Stimulated activated naive CD8-positive, alpha-beta T cell treated with anti-CD3 and anti-CD28 coated beads, Interleukin-15, Interleukin-2, amounts not matched to agents 100 U/mL and 50 U/mL, for 24 hours (primary cell): ENCODE measurements at regions not wholly inside any gene's neighbourhood (a gene's known extent, or its start where the extent isn't known, plus 50 kb on each side); places are given as distances from the start of the nearest gene placed in this dataset.
A peak's percentile ranks its signal among the peaks of the same experiment; 100 is the strongest.
"Not testable (repeated sequence)": the region's sequence is repeated elsewhere in the genome, so short reads cannot be mapped to it uniquely, and the experiment has no call there.

ENCODE experiments used
- ATAC-seq: fragments of 150-1000 bp; cut with Tn5 transposase; one replicate; pipeline ENCODE4 v1.10.0; 2021
- DNase-seq: peaks from one replicate; pipeline ENCODE4 v3.0.0; 2021

DNA sequence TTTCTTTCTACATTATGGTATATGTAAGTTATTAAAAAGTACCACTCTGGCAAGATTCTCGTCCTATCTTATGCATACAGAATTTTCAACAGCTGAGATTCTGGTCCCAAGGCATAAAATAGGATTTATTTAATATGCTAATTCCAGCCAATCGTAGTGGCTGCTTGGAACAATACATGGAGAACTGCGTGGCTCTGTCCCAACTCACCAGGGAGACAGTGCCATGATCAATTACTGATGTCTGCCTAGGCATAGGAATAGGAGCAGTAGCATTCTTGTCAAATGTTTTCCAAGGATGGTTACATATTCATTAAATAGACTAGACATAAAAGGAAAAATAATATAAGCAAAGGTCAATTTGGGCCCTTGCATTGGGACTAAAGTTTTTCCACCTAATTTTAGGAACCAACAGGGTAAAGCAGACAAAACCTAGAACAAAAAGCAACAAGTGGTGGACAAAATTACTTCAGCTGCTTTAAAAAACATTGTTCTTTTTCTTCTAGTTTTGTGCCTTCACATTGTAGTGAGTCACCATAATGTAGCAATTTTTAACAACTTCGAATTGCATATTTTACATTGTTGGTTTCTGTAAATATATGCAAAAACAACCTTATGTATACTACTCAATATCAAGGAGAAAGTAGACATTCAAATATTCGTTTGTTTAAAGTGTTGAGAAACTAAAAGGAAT, 232.8 kb upstream of the ATP5MC3 start:
- ATAC-seq (no peak), DNase-seq (no peak)

DNA sequence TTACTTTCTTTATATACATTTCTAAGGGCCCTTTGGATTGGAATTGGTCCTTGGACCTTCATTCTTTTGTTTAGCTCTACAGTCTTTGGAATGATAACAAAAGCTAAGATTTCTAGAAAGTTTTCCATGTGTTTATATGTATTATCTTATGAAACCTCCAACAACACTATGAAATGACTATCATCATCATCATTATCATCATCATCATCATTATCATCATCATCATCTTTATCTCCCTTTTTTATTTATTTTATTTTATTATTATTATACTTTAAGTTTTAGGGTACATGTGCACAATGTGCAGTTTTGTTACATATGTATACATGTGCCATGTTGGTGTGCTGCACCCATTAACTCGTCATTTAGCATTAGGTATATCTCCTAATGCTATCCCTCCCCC, 229.4 kb upstream of the ATP5MC3 start:
- not testable (repeated sequence) for ATAC-seq, DNase-seq

DNA sequence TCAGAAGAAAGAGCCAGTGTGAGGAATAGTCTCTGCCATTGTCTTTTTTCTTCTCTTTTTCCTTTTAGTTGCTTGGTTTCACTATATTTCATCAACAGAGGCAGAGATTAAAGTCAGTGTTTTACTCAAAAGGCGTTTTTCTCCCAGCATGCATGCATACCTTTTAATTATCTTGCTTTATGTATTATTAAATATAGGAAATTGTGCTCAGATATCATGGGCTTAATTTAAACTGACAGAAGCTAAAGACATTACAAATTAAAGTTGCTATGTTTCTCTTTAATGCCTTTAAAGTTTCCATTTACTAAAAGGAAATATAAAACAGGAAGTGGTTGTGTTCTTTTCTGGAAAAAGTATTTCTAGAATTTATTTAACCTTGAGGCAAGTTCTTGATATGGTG, 223.3 kb upstream of the ATP5MC3 start:
- DNase-seq (no peak), ATAC-seq (no peak)

DNA sequence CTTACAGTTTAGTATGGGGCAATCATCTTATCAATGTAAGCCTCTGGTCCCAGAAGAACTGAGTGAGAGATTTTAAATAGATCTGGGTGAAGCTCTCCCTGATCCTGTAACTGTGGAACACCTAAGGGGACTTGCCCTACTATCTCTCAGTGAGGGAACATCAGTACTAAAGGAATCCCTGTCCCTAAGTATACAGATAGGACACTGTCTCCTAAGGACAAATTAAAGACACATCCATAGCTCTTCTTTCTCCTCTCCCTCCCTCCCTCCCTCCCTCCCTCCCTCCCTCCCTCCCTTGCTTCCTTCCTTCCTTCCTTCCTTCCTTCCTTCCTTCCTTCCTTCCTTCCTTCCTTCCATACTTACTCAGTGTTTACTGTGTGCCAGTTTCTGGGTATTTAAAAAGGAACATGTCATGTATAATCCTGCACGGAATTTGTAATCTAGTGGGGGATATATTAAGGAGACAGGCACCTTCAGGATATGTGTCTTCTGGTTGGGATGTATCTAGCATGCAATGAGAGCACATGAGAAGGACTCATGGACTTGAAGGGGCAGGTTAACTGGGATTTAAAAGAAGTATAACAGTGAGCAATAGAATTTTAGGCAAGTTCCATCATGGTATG, 222.2 kb upstream of the ATP5MC3 start:
- DNase-seq (no peak), ATAC-seq (no peak)

DNA sequence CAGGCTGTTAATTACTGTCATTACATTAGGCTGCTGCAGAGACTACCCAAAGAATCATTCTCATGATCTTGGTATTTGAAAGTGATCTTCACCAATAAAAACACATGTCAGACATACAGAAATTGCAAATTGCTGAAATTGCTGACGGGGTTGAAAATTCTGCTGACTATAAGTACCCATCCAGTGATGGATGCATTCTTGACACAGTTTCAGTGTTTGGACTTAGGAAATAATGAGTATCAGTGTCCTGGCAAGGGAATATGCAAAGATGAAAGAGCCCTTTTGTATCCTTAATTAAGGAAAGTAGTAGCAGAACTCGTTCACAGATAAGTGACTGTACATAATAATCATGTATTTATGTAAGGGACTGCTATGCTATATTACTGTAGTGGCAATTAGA, 221.1 kb upstream of the ATP5MC3 start:
- no peak for ATAC-seq
- DNase-seq: no peak

DNA sequence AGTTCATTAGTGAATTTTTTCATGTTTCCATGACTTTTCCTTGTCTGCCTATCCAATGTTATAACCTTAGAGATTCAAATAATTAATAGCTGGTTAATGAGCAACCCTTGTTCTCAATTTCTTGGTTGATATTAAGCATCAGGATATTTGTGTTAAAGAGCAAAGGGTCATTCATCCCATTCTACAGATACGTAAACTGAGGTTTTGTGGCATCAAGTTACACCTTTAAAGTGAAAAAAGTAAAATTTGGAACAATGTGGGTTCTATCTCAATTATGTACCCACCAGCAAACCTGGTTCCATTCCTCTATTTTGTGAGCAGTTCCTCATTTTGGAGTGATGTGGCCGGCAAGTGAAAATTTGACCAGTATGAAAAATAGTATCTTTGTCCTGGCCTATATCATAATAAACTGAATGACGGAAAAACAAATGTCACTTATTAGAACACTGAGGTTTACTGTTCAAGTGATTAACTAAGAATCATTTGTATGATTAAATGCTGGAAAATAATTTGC, 220.5 kb upstream of the ATP5MC3 start:
- no peak for DNase-seq
- ATAC-seq: no peak

DNA sequence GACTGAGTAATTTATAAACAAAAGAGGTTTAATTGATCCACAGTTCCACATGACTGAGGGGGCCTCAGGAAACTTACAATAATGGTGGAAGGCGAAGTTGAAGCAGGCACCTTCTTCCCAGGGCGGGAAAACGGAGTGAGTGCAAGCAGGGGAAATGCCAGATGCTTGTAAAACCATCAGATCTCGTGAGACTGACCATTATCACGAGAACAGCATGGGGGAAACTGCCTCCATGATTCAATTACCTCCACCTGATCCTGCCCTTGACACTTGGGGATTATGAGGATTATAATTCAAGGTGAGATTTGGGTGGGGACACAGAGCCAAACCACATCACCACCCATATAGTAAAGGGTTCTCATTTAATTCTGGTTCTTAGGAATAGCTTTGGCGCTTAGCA, 219.5 kb upstream of the ATP5MC3 start:
- ATAC-seq (no peak), DNase-seq (no peak)

DNA sequence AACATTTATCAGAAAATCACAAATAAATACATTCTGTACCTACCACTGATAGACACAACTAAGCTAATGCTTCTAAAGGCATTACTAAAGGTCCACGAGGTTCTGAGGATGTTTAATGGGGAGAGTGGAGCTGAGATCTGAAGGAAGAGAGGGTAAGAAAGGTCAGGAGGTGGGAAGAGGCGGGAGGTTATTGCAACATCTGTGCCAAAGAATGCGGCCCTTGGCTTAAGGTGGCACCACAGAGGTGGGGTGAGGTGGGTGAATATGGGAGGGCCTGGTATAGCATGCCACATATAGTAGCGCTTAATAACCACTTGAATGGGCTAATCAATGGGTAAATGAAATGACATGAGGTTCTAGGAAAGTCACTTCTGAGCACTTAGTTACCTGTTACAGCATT, 217.8 kb upstream of the ATP5MC3 start:
- no peak for DNase-seq
- ATAC-seq: no peak

DNA sequence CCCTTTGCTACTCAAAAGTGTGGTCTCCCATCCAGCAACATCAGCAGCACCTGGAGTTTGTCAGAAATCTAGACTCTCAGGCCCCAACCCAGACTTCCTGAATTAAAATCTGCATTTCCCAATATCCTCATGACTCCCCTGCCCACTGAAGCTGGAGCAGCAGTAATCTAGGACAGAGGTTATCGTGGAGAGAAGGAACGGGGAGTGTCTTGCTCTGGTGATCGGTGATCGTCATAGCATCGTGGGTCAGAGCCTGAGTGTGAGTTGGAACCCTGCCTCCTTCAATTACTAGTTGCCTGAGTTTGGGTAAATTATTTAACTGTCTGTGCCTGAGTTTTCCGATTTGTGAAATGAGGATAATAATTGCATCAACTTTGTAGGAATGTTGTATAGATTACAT, 217.3 kb upstream of the ATP5MC3 start:
- DNase-seq (no peak), ATAC-seq (no peak)

DNA sequence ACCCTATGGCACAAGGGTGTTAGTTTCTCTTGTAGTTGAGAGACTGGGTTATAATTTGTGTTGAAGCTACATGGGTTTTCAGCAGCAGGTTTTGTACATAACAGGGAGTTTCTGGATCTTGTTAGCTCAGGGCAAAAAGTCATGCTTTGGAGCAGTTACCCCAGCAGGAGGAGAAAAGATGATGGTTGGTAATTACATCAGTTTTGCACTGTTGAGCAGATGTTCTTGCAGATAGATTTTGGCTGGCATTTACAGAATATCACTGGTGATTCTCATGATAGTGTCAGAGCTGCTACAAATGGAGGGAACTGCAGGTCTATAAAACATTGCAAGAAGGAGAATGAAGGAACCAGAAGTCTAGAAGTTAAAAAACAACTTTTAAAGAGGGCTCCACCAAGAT, 215.2 kb upstream of the ATP5MC3 start:
- ATAC-seq: no peak

DNA sequence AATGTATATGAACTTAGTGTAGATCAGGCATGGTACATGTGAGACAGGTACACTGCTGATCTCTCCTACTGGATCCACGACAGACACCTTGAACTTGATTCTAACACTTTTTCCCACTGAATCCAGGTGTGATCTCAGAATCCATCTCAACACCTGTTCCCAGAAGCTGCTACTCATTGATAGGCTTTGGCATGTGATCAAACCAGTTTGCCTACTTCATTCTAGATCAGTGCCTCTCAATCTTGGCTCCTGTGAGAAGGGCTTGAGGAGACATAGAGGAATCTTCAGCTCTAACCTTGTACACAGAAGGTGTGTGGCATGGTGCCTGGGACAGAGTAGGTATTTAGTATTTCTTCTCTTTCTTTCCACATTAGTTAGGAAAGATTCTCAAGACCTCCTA, 212.3 kb upstream of the ATP5MC3 start:
- no peak for ATAC-seq

More for the DNA sequence above, 215.2 kb upstream of the ATP5MC3 start:
- no peak for DNase-seq

DNA sequence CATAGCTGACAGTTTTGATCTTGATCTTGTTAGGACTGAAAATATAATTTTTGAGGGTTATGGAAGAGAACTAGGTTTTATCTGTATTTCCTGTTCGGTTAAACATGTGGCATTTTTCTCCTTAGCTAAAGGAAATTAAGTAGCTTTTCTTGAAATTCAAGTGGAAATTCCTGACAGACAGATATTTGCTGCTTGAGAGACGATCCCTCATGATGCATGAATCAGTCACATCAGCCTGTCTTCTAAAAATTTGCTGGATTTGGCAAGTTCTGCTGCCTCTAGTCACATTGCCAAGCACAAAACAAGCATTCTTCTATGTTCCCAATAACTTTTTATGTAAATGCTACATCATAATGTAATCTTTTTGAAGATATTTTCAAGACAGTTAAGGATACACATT, 201.8 kb upstream of the ATP5MC3 start:
- DNase-seq (no peak), ATAC-seq (no peak)

More for the DNA sequence above, 212.3 kb upstream of the ATP5MC3 start:
- DNase-seq: no peak

DNA sequence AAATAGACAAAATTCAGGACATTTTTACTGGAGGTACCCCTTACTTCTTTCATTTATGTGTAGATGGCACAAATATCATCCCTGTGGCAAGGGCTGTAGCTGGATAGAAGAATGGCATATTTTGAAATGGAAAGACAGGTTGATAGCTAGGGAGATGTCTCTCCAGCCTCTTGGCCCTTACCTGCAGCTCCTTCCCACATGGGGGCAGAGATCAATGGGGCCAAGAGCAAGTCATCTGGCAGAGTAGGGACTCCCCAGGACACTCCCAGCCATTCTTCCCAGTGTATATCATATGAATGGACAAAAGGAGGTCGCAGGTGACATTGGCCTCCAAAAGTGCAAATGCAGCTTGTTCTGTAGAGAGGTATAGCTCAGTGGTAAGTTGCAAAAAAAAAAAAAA, 192.2 kb upstream of the ATP5MC3 start:
- ATAC-seq (no peak), DNase-seq (no peak)

DNA sequence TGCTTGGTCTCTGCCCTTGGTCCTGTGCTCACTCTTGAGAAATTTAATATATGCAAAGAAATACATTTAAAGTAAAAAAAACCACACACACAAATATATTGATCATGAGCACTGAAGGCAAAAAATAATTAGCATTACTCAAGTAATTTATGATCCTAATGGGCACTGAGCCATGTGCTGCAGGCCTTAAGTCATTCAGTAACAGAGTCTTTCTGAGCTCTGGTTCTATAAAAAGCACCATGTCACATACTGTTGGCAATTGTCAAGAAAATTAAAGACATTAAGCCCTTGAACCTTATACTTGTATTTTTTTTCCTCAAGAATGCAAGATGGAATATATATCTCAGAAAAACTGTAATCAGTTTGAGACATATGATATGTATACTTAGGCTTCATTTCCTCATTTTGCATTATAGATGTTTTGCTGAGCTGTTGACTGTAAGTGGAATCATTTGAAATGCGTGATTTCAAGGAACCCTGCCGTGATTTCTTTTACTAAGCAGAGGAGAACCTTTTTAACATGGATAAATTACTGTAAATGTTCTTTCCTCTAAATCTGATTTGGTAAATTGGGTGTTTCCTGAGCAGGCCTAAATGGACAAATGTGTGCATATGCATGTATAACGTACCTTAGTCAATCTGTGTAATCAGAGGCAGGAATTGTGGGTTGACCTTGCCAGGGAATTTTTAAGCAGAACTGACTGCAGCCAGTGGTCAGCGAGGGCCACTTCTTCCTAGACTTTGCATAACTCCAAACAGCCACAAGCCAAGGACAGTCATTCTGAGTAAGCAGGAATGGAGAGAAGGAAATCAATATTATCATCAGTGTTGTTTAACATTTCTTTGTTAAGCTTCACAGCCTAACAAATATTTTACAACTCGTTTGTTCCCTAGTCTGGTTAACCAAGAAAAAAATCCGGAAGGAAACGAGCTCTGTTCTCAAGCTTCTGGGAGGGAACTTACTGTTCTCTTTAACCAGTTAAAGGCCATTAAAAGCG, 191.5 kb upstream of the ATP5MC3 start:
- DNase-seq (no peak), ATAC-seq (no peak)

DNA sequence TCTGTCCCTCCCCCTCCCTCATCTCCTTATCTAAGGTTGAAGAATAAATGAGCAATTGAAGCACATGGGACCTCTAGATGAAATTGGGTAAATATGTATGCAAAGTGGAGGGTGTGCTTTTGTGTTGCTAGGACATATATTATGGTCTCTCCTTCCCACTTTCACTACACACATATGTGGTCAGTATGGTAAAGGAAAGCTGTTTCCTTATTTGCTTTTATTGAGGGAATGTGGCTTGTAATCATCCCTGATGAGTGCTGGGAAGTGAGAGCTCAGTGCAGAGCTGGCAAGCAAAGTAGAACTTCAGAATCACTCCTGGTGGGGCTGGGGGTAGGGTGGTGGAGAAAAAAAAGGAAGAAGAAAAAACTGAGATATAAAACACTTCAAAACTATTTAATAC, 189.9 kb upstream of the ATP5MC3 start:
- ATAC-seq (no peak), DNase-seq (no peak)

DNA sequence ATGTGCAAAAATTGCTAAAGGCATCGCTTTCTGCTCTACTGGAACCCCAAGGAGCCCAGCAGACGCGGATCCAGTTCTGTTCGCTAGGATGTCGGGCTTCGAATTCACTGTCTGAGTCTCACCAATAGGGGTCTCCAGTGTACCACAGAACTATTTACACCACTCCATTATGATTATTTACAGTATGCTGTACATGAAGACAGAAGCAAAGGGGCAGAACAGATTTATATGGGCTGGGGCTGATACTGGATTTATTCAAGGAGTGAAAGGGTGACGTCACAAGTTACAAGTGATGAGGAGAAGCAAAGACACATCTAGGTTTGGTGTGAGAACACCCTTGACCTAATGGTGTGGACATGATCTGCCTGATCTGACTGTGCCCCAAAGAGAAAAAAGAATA, 185.3 kb upstream of the ATP5MC3 start:
- ATAC-seq (peak; percentile 57), DNase-seq (peak; percentile 8)

DNA sequence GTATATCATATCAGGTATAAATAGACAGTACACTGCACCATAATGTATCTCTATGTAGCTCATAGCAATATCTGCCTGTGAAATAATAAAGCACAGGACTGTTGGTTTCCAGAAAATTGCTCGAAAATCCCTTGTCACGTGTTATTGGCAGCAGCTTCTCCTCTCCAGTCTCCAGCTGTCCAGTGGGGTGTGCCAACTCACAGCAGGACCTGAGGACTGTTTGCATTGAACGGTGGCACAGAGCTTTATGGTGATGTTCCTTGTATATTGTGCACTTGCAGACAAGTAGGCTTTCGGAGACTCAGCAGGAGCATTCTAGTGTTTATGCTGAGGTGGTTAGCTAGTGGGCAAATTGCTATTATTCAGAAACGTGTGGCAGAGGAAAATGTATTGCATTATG, 182.2 kb upstream of the ATP5MC3 start:
- ATAC-seq (no peak), DNase-seq (no peak)

DNA sequence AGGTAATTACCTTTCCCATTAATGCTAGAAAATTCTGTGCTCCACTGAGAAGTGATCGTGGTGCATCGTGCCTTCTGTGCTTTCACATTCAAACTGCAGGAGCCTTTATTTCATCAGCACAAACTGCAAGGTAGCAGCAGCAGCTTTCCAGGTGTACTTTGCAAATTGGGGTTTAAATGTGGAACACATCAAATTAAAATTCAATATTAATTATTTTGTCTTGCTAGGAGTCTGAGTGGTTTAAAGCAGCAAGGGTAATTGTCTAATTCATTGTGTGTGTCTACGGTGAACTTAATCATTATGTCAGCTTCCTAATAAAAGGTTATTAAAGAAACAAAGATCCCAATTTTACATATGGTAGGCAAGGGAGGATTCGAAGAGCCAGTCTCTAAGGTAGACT, 180.8 kb upstream of the ATP5MC3 start:
- no peak for DNase-seq
- no peak for ATAC-seq

DNA sequence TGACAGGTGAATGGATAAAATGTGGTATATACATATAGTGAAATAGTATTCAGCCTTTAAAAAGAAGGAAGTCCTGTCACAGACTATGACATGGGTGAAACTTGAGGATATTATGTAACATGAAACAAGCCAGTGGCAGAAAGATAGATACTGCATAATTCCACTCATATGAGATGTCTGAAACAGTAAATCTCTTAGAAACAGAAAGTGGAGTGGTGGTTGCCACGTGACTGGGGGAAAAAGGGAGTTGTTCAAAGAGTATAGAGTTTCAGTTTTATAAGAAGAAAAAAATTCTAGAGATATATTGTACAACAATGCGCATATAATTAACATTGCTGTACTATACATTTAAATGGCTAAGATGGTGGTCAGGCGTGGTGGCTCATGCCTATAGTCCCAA, 178.2 kb upstream of the ATP5MC3 start:
- DNase-seq (no peak), ATAC-seq (no peak)

DNA sequence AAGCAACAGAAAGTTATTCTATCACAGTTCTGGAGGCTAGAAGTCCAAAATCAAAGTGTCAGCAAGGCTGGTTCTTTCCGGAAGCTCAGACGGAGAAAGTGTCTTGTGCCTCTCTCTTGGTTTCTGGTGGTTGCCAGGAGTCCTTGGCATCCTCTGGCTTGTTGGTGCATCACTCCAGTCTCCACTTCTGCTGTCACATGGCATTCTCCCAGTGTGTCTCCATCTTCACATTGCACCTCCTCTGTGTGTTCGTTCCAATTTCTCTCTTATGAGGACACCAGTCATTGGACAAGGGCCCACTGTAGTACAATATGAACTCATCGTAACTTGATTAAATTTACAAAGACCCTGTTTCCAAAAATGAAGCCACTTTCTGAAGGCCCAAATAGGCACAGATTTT, 175.4 kb upstream of the ATP5MC3 start:
- no peak for DNase-seq
- no peak for ATAC-seq

DNA sequence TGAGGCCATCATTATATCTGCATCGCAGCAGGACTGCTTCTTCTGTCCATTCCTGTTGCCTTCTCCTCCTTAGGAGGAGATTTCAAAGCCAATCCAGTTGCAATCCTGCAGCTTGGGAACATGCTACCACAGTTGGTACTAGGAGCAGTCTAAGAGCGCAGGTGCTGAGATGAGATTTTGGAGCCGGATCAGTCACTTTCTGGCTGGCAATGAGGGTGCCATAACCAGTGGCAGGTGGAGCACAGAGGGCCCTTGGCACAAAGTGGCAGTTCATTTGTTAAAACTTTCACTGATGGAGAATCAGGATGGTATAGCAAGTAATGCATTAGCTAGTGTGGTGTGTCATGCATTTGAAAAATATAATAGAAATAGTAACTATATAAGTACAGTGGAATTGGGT, 173.7 kb upstream of the ATP5MC3 start:
- ATAC-seq (no peak), DNase-seq (no peak)

DNA sequence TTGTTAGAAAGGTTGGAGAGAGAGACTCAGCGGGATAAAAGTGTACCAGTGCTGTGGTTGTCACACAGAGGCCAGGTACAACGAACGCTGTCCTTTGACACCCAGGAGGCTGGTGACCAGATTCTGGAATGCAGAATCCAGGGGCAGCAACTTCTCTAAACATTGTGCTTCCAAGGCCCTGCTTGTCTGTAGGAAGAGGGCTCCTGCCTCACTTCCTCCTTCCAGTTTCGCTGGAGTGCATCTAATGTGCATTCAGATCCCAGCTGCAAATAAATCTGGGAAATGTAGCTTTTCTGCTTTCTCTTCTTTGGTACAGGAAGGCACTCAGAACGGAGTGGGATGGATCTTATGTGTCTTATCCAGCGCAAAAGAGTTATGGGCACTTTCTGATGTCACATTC, 171.8 kb upstream of the ATP5MC3 start:
- DNase-seq (no peak), ATAC-seq (no peak)

DNA sequence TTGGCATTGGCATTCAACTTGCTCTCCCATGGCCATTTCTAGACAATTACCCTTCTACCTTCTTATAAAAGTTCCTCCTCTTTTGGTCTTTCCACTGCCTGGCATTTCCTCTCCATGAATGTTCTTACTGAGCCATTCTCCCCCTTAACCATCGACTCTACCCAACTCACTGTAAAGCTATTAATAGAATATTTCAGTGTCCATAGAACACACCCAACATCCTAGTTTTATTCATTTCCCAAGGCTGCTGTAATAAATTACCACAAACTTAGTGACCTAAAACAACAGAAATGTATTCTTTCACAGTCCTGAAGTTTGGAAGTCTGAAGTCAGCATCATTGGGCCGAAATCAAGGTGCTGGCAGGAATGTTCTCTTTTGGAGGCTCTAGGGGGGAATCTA, 170.0 kb upstream of the ATP5MC3 start:
- ATAC-seq (no peak), DNase-seq (no peak)
